DOHH2 (cell line): ENCODE measurements at regions not wholly inside any gene's neighbourhood (a gene's known extent, or its start where the extent isn't known, plus 50 kb on each side); places are given as distances from the start of the nearest gene placed in this dataset.

ENCODE experiments used
- H3F3A ChIP-seq: fragments of 200-600 bp; sonication (generic), shearing (Covaris generic); 2 replicates; pipeline ENCODE4 v1.6.0; 2016; ENCODE audit warnings: antibody characterized with exemption, mild to moderate bottlenecking; ENCODE audit not compliant: control insufficient read depth, insufficient read depth
- H3K27ac ChIP-seq: fragments of 200-600 bp; sonication (generic); 2 replicates; pipeline ENCODE4 v1.5.1; 2014; ENCODE audit warnings: low read depth, mild to moderate bottlenecking, low read length, moderate library complexity
- H3K27me3 ChIP-seq: fragments of 200-600 bp; sonication (generic); 2 replicates; pipeline ENCODE4 v1.6.1; 2014; ENCODE audit warnings: mild to moderate bottlenecking, low read length, mixed read lengths; ENCODE audit not compliant: control insufficient read depth
- H3K36me3 ChIP-seq: fragments of 200-600 bp; sonication (generic); 2 replicates; pipeline ENCODE4 v1.6.1; 2014; ENCODE audit warnings: mild to moderate bottlenecking, low read length, moderate library complexity, mixed read lengths; ENCODE audit not compliant: control insufficient read depth
- H3K4me1 ChIP-seq: fragments of 200-600 bp; sonication (generic); 2 replicates; pipeline ENCODE4 v1.6.1; 2014; ENCODE audit warnings: mild to moderate bottlenecking, low read length, mixed read lengths; ENCODE audit not compliant: control insufficient read depth
- H3K4me2 ChIP-seq: fragments of 200-600 bp; sonication (generic); 2 replicates; pipeline ENCODE4 v1.6.0; 2014; ENCODE audit warnings: mild to moderate bottlenecking, low read length, moderate library complexity
- H3K4me3 ChIP-seq: fragments of 200-600 bp; sonication (generic); 2 replicates; pipeline ENCODE4 v1.5.1; 2014; ENCODE audit warnings: mild to moderate bottlenecking, low read length, mixed read lengths
- H3K79me2 ChIP-seq: fragments of 200-600 bp; sonication (generic); 2 replicates; pipeline ENCODE4 v1.6.1; 2014; ENCODE audit warnings: mild to moderate bottlenecking, low read length, mixed read lengths; ENCODE audit not compliant: control insufficient read depth
- H3K9me2 ChIP-seq: fragments of 200-600 bp; sonication (generic); replicated peaks from 2 replicates; pipeline ENCODE4 v1.6.1; 2014; ENCODE audit warnings: mild to moderate bottlenecking, low read length, mixed read lengths; ENCODE audit not compliant: control insufficient read depth
- H3K9me3 ChIP-seq: fragments of 200-600 bp; sonication (generic); 2 replicates; pipeline ENCODE4 v1.6.1; 2014; ENCODE audit warnings: antibody characterized with exemption, low read length, mixed read lengths; ENCODE audit not compliant: control insufficient read depth, insufficient read depth
- H4K20me1 ChIP-seq: fragments of 200-600 bp; sonication (generic); 2 replicates; pipeline ENCODE4 v1.6.0; 2014; ENCODE audit warnings: low read depth, mild to moderate bottlenecking, antibody characterized with exemption, low read length, moderate library complexity; ENCODE audit not compliant: control insufficient read depth, insufficient read depth
- EZH2phosphoT487 ChIP-seq: fragments of 200-600 bp; sonication (generic); IDR thresholded peaks from 2 replicates; pipeline ENCODE4 v1.6.1; 2017; ENCODE audit warnings: borderline replicate concordance, mild to moderate bottlenecking, antibody characterized with exemption, low read length, moderate library complexity, mixed read lengths
- TF ChIP-seq, protein P1 (sequence below): fragments of 200-600 bp; sonication (generic); IDR thresholded peaks from one replicate; pipeline ENCODE4 v1.5.1; 2014; ENCODE audit warnings: antibody characterized with exemption, mild to moderate bottlenecking, low read depth, low read length; ENCODE audit not compliant: poor library complexity, severe bottlenecking

DNA sequence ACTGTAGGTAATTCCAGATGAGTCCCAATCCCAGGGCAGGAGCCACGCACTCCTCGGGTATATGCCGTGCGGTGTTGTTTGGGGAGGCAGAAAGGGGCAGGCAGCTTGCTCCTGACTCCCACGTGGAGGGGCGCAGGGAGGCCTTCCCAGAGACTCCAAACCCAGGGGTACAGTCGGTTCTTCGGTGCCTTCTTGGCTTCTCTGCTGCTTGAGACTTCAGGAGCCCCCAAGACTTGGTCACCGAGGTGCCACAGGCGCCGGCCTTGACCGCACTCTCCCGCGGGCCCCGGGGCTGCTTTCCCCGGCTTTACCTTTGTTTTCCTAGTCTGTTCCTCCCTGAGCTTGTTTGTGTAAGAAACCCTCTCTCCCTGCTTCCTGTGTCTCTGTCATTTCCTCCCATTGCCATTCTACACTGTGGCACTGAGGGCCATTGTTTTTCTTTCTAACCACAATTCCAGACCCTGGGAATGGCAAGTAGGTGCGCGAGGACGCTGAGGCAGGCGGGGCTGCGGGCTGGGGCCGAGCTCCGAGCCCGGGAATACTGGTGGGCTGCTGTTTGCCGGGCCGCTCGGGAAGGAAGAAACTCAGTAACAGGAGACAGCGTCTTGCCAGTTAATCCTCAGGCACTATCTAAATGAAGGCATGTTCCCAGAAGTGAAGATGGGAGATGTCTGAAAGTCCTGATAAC lies 215.6 kb upstream of the HEY2 start:
- Histone ChIP-seq H3K36me3 (no peaks in the 10 kb centered on the region), H3K9me3 (no peaks in the 10 kb centered on the region), H3K4me3 (no peak overlapping the region), H3K4me1 (no peaks in the 10 kb centered on the region), H3K27me3 (peaks cover 16% of the 10 kb centered on the region; the same call in 1 of the 2 replicates), H3F3A (no peaks in the 10 kb centered on the region), H3K4me2 (no peak overlapping the region), H3K79me2 (no peaks in the 10 kb centered on the region), H3K27ac (no peak overlapping the region), H4K20me1 (no peaks in the 10 kb centered on the region), H3K9me2 (no peaks in the 10 kb centered on the region)
- no peak for TF ChIP-seq EZH2phosphoT487
- TF ChIP-seq, protein P1, sequence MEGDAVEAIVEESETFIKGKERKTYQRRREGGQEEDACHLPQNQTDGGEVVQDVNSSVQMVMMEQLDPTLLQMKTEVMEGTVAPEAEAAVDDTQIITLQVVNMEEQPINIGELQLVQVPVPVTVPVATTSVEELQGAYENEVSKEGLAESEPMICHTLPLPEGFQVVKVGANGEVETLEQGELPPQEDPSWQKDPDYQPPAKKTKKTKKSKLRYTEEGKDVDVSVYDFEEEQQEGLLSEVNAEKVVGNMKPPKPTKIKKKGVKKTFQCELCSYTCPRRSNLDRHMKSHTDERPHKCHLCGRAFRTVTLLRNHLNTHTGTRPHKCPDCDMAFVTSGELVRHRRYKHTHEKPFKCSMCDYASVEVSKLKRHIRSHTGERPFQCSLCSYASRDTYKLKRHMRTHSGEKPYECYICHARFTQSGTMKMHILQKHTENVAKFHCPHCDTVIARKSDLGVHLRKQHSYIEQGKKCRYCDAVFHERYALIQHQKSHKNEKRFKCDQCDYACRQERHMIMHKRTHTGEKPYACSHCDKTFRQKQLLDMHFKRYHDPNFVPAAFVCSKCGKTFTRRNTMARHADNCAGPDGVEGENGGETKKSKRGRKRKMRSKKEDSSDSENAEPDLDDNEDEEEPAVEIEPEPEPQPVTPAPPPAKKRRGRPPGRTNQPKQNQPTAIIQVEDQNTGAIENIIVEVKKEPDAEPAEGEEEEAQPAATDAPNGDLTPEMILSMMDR, result no peak

DNA sequence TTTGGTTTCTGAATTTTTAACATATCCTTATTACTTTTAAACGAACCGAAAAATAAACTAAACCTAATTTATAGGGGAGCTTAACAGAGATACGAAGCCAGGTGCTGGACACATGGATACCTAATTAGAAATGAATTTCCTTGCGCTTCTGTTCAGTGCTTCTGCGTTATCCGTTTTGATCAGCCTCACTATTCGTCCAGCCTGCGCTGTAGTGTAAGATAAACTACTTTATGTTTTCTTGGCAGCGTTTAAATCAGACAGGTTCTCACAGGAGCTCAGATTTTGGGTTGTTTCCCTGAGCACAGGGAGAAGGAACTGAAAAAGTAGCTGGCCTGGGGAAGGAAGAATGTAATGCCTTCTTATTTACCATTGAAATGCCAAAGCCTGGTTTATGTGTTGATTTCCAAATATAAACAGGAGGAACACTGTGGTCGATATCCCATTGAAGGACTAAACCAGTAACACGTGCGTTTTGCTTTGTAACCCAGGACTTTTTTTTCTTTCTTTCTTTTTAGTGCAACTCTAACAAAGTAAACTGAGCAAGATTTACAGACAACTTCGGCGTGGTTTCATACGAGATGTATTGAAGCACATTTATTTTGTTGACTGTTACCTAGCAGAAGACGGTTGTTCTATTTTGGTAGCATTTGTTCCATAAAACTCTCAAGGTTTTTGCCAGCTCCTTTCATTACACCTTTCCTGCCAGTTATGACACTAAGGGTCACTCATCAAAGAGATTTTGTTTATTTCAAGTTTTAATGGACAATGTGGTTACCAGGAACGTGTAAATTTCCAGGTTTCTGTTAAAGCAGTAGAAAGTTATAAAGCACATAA lies 214.8 kb upstream of the HEY2 start:
- H3K9me2 ChIP-seq, result no peaks in the 10 kb centered on the region
- H3K36me3 ChIP-seq, result no peaks in the 10 kb centered on the region
- no peak for TF ChIP-seq EZH2phosphoT487
- TF ChIP-seq, protein P1, result no peak
- H3K4me2 ChIP-seq, result no peak overlapping the region
- no peaks in the 10 kb centered on the region for H3K9me3 ChIP-seq
- no peaks in the 10 kb centered on the region for H3K4me1 ChIP-seq
- H3K79me2 ChIP-seq, result no peaks in the 10 kb centered on the region
- H3K27ac ChIP-seq, result no peak overlapping the region
- no peaks in the 10 kb centered on the region for H3F3A ChIP-seq
- H3K27me3 ChIP-seq, result peaks cover 16% of the 10 kb centered on the region; the same call in 1 of the 2 replicates
- no peak overlapping the region for H3K4me3 ChIP-seq
- H4K20me1 ChIP-seq, result no peaks in the 10 kb centered on the region

DNA sequence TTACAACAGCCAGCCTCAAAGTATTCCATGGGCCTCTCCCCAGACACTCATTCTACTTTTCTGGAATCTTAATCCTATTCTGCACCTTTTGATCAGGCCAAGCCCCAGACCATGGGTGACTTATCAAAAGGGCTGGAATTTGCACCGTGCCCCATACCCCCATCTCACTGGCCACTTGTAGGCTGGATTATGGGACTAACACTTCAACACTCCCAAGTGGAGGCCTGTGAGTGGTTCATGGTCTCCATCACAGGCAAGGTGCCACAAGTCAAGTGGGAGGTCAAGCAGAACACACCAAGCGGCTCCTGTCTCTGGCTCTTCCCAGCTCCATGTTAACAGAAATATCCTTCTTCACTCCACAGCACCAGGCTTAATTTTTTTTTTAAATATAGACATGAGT lies 212.3 kb upstream of the HEY2 start:
- no peaks in the 10 kb centered on the region for H4K20me1 ChIP-seq
- H3K4me2 ChIP-seq, result no peak overlapping the region
- H3K9me3 ChIP-seq, result no peaks in the 10 kb centered on the region
- no peaks in the 10 kb centered on the region for H3K4me1 ChIP-seq
- peaks cover 6% of the 10 kb centered on the region; the same call in 1 of the 2 replicates for H3K27me3 ChIP-seq
- H3K9me2 ChIP-seq, result no peaks in the 10 kb centered on the region
- TF ChIP-seq EZH2phosphoT487, result no peak
- TF ChIP-seq, protein P1, result no peak
- no peak overlapping the region for H3K4me3 ChIP-seq
- H3K36me3 ChIP-seq, result no peaks in the 10 kb centered on the region
- H3F3A ChIP-seq, result no peaks in the 10 kb centered on the region
- no peak overlapping the region for H3K27ac ChIP-seq
- no peaks in the 10 kb centered on the region for H3K79me2 ChIP-seq
